ENCODE measurements at regions not wholly inside any gene's neighbourhood (a gene's known extent, or its start where the extent isn't known, plus 50 kb on each side); places are given as distances from the start of the nearest gene placed in this dataset.

- ChIA-PET CTCF (interaction anchor here (0.9 to 1.4 kb wide), 4 partner anchors 9 to 1441 kb away, joined by 3 read pairs; no protein-coding TSS in a partner anchor), POLR2A (no interaction called here)
Measured at GRCh38 chr7:86469680-86470295, 173.9 kb upstream of the GRM3 start.

GRCh38 chr7:86454753-86455152 is 189.0 kb upstream of the GRM3 start:
- no peaks in the 10 kb centered on the region for H3K79me2 ChIP-seq (ENCODE audit: control insufficient read depth, insufficient read depth, low read length)
- no peak overlapping the region for H3K4me3 ChIP-seq (ENCODE audit: control extremely low read depth in 1 of 5, extremely low read depth in 1 of 5, insufficient read depth in 1 of 5, low read depth in 2 of 5, low read length in 4 of 5)
- CTCF ChIA-PET, result no interaction called here
- no peaks in the 10 kb centered on the region for H3K27me3 ChIP-seq (replicated peaks in 1 of 4; ENCODE audit: control extremely low read depth in 1 of 4, control insufficient read depth in 3 of 4, insufficient read depth in 4 of 4, low read length in 3 of 4)
- intact Hi-C loops (cut with micrococcal nuclease), result no loop called here
- no CpG with 5 or more reads among the region's 2 CpGs for WGBS (ENCODE audit: insufficient coverage)
- DNase-seq, result no peak
- H3K36me3 ChIP-seq (replicated peaks in 1 of 2; ENCODE audit: control extremely low read depth in 1 of 2, control insufficient read depth in 1 of 2, extremely low read depth in 1 of 2, insufficient read depth in 2 of 2, low read length in 1 of 2), result no peaks in the 10 kb centered on the region
- no peak overlapping the region for H2AFZ ChIP-seq (ENCODE audit: insufficient read depth, low read depth, low read length, poor library complexity, severe bottlenecking)
- H3K4me1 Mint-ChIP-seq, result no peaks in the 10 kb centered on the region
- H3K9me3 ChIP-seq (ENCODE audit: control extremely low read depth in 1 of 3, control insufficient read depth in 2 of 3, insufficient read depth in 1 of 3, low read length in 2 of 3), result no peaks in the 10 kb centered on the region
- H3K4me3 Mint-ChIP-seq, result no peak overlapping the region
- H3K9ac ChIP-seq (ENCODE audit: low read length), result no peak overlapping the region
- H3K27me3 Mint-ChIP-seq, result no peaks in the 10 kb centered on the region
- H3K9me3 Mint-ChIP-seq (ENCODE audit: insufficient read depth), result no peaks in the 10 kb centered on the region
- H3K27ac ChIP-seq (ENCODE audit: low read length in 2 of 2), result no peak overlapping the region
- POLR2A ChIA-PET, result no interaction called here
- no peak overlapping the region for H3K4me2 ChIP-seq (replicated peaks; ENCODE audit: low read depth, low read length, poor library complexity, severe bottlenecking)
- no peaks in the 10 kb centered on the region for H3K4me1 ChIP-seq (ENCODE audit: control insufficient read depth in 2 of 2, insufficient read depth in 2 of 2, low read length in 2 of 2)
- no peaks in the 10 kb centered on the region for H4K20me1 ChIP-seq (ENCODE audit: control insufficient read depth, insufficient read depth, low read length, poor library complexity, severe bottlenecking)
- ATAC-seq (ENCODE audit: low read depth), result no peak
- TF ChIP-seq EZH2 (IDR thresholded peaks at IDR 0.05; ENCODE audit: borderline replicate concordance, insufficient read depth, low read depth, low read length, poor library complexity, severe bottlenecking), result no peak
- no peak for TF ChIP-seq CTCF (IDR thresholded peaks at IDR 0.05)
- H3K27ac Mint-ChIP-seq, result no peak overlapping the region

More at GRCh38 chr7:86469680-86470295, 173.9 kb upstream of the GRM3 start:
- H3K4me3 ChIP-seq (ENCODE audit: control extremely low read depth in 1 of 5, extremely low read depth in 1 of 5, insufficient read depth in 1 of 5, low read depth in 2 of 5, low read length in 4 of 5), result no peak overlapping the region
- WGBS (ENCODE audit: insufficient coverage), result 25% methylated on average over 2 of the region's 9 CpGs
- H3K27ac ChIP-seq (ENCODE audit: low read length in 2 of 2), result no peak overlapping the region
- H4K20me1 ChIP-seq (ENCODE audit: control insufficient read depth, insufficient read depth, low read length, poor library complexity, severe bottlenecking), result no peaks in the 10 kb centered on the region
- intact Hi-C loops (cut with micrococcal nuclease), result loop anchor here (5.0 kb wide), 1 partner anchor 1437 kb away; no protein-coding TSS in a partner anchor
- H3K9me3 ChIP-seq (ENCODE audit: control extremely low read depth in 1 of 3, control insufficient read depth in 2 of 3, insufficient read depth in 1 of 3, low read length in 2 of 3), result no peaks in the 10 kb centered on the region
- Mint-ChIP-seq H3K27ac (no peak overlapping the region), H3K27me3 (no peaks in the 10 kb centered on the region), H3K9me3 (ENCODE audit: insufficient read depth) (no peaks in the 10 kb centered on the region), H3K4me1 (no peaks in the 10 kb centered on the region), H3K4me3 (no peak overlapping the region)
- no peak overlapping the region for H2AFZ ChIP-seq (ENCODE audit: insufficient read depth, low read depth, low read length, poor library complexity, severe bottlenecking)
- H3K4me1 ChIP-seq (ENCODE audit: control insufficient read depth in 2 of 2, insufficient read depth in 2 of 2, low read length in 2 of 2), result no peaks in the 10 kb centered on the region
- H3K4me2 ChIP-seq (replicated peaks; ENCODE audit: low read depth, low read length, poor library complexity, severe bottlenecking), result no peak overlapping the region
- H3K36me3 ChIP-seq (replicated peaks in 1 of 2; ENCODE audit: control extremely low read depth in 1 of 2, control insufficient read depth in 1 of 2, extremely low read depth in 1 of 2, insufficient read depth in 2 of 2, low read length in 1 of 2), result no peaks in the 10 kb centered on the region
- DNase-seq (peak; percentile 45), ATAC-seq (ENCODE audit: low read depth) (peak; percentile 39)
- TF ChIP-seq CTCF (IDR thresholded peaks at IDR 0.05), result peak; percentile 61
- no peak for TF ChIP-seq EZH2 (IDR thresholded peaks at IDR 0.05; ENCODE audit: borderline replicate concordance, insufficient read depth, low read depth, low read length, poor library complexity, severe bottlenecking)
- no peak overlapping the region for H3K9ac ChIP-seq (ENCODE audit: low read length)
- no peaks in the 10 kb centered on the region for H3K27me3 ChIP-seq (replicated peaks in 1 of 4; ENCODE audit: control extremely low read depth in 1 of 4, control insufficient read depth in 3 of 4, insufficient read depth in 4 of 4, low read length in 3 of 4)
- no peaks in the 10 kb centered on the region for H3K79me2 ChIP-seq (ENCODE audit: control insufficient read depth, insufficient read depth, low read length)
